GM13976 (cell line): ENCODE measurements at regions not wholly inside any gene's neighbourhood (a gene's known extent, or its start where the extent isn't known, plus 50 kb on each side); places are given as distances from the start of the nearest gene placed in this dataset.

Source experiments
- DNase-seq: peaks from one replicate; pipeline ENCODE4 v3.0.0; 2012; ENCODE audit warnings: low spot score
- in situ Hi-C: fragments of 300-500 bp; cut with MboI; formaldehyde crosslinking; loops from one replicate; pipeline ENCODE4 v1.12.0; 2022; ENCODE audit warnings: low sequenced_read_pairs, mixed read lengths, inconsistent platforms; ENCODE audit not compliant: unreplicated experiment
- TF ChIP-seq, protein P1 (sequence below): IDR thresholded peaks from 2 replicates; pipeline ENCODE4 v1.5.1; 2012; ENCODE audit warnings: borderline replicate concordance, mild to moderate bottlenecking; ENCODE audit not compliant: insufficient read depth; ENCODE audit errors: extremely low read depth, missing control alignments, control extremely low read depth

GRCh38 chr3:16108424-16108823 lies 66.1 kb upstream of the GALNT15 start:
- DNase-seq: no peak
- in situ Hi-C loops: no loop called here
- TF ChIP-seq, protein P1, sequence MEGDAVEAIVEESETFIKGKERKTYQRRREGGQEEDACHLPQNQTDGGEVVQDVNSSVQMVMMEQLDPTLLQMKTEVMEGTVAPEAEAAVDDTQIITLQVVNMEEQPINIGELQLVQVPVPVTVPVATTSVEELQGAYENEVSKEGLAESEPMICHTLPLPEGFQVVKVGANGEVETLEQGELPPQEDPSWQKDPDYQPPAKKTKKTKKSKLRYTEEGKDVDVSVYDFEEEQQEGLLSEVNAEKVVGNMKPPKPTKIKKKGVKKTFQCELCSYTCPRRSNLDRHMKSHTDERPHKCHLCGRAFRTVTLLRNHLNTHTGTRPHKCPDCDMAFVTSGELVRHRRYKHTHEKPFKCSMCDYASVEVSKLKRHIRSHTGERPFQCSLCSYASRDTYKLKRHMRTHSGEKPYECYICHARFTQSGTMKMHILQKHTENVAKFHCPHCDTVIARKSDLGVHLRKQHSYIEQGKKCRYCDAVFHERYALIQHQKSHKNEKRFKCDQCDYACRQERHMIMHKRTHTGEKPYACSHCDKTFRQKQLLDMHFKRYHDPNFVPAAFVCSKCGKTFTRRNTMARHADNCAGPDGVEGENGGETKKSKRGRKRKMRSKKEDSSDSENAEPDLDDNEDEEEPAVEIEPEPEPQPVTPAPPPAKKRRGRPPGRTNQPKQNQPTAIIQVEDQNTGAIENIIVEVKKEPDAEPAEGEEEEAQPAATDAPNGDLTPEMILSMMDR: no peak

GRCh38 chr3:16109929-16110328 lies 64.6 kb upstream of the GALNT15 start:
- TF ChIP-seq, protein P1: no peak
- no peak for DNase-seq
- in situ Hi-C loops: no loop called here

- in situ Hi-C loops: no loop called here
- TF ChIP-seq, protein P1: no peak
- no peak for DNase-seq
These were observed 61.5 kb upstream of the GALNT15 start for GRCh38 chr3:16112910-16113504.

- TF ChIP-seq, protein P1: no peak
- DNase-seq: no peak
These were observed 60.8 kb upstream of the GALNT15 start for GRCh38 chr3:16113704-16114103.

DNA sequence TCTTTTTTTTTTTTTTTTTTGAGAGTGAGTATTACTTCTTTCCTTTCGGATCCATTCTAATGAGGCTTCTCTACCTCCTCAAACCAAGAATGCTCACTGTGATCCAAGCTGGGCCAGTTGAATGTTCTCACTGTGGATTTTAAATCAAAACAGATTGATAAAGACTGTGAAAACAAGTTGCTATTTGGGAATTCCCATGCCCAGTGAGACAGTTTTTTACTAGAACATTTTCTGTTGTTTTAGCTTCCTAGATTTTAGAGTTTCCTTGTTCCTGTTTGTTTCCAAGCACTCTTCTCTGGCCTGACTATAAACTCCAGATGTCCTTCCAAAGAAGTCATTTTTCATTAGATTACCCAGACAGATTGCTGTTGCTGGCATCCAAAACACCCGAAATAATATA lies 60.1 kb upstream of the GALNT15 start:
- in situ Hi-C loops: no loop called here

More at GRCh38 chr3:16113704-16114103, 60.8 kb upstream of the GALNT15 start:
- in situ Hi-C loops: no loop called here

GRCh38 chr3:16114930-16115329 lies 59.5 kb upstream of the GALNT15 start:
- TF ChIP-seq, protein P1: no peak
- in situ Hi-C loops: no loop called here
- no peak for DNase-seq

More for the DNA sequence above, 60.1 kb upstream of the GALNT15 start:
- TF ChIP-seq, protein P1: no peak
- DNase-seq: no peak
